MG63 (cell line): ENCODE measurements at regions not wholly inside any gene's neighbourhood (a gene's known extent, or its start where the extent isn't known, plus 50 kb on each side); places are given as distances from the start of the nearest gene placed in this dataset.

ENCODE experiments used
- DNase-seq: peaks from one replicate; pipeline ENCODE4 v3.0.0-alpha.2; 2020
- H3K27me3 ChIP-seq: fragments of 250-450 bp; sonication (Bioruptor Pico); 2 replicates; pipeline ENCODE4 v1.5.1; 2020; ENCODE audit warnings: mild to moderate bottlenecking, moderate library complexity
- H3K36me3 ChIP-seq: fragments of 250-450 bp; sonication (Bioruptor Pico); 2 replicates; pipeline ENCODE4 v1.5.1; 2020; ENCODE audit warnings: mild to moderate bottlenecking, moderate library complexity
- H3K4me3 ChIP-seq: fragments of 250-450 bp; sonication (Bioruptor Pico); 2 replicates; pipeline ENCODE4 v1.5.1; 2020; ENCODE audit warnings: mild to moderate bottlenecking, moderate library complexity
- H3K9me3 ChIP-seq: fragments of 250-450 bp; sonication (Bioruptor Pico); 2 replicates; pipeline ENCODE4 v1.5.1; 2020; ENCODE audit warnings: mild to moderate bottlenecking, moderate library complexity

GRCh38 chr1:115214098-115214497, 124.0 kb downstream of the NGF start:
- Histone ChIP-seq H3K36me3 (no peaks in the 10 kb centered on the region), H3K4me3 (no peak overlapping the region), H3K9me3 (no peaks in the 10 kb centered on the region), H3K27me3 (no peaks in the 10 kb centered on the region)
- no peak for DNase-seq

- DNase-seq = no peak
- Histone ChIP-seq H3K9me3 (no peaks in the 10 kb centered on the region), H3K4me3 (no peak overlapping the region), H3K36me3 (no peaks in the 10 kb centered on the region), H3K27me3 (no peaks in the 10 kb centered on the region)
These were observed 123.8 kb upstream of the TSPAN2 start for GRCh38 chr1:115213130-115213529.

GRCh38 chr1:115211071-115211745, 121.9 kb upstream of the TSPAN2 start:
- Histone ChIP-seq H3K9me3 (no peaks in the 10 kb centered on the region), H3K36me3 (no peaks in the 10 kb centered on the region), H3K27me3 (no peaks in the 10 kb centered on the region), H3K4me3 (no peak overlapping the region)
- no peak for DNase-seq

GRCh38 chr1:115210302-115210711, 121.0 kb upstream of the TSPAN2 start:
- Histone ChIP-seq H3K4me3 (no peak overlapping the region), H3K27me3 (no peaks in the 10 kb centered on the region), H3K9me3 (no peaks in the 10 kb centered on the region), H3K36me3 (no peaks in the 10 kb centered on the region)
- no peak for DNase-seq

- Histone ChIP-seq H3K27me3 (no peaks in the 10 kb centered on the region), H3K36me3 (no peaks in the 10 kb centered on the region), H3K4me3 (no peak overlapping the region), H3K9me3 (peaks cover 12% of the 10 kb centered on the region)
- no peak for DNase-seq
These were observed 115.2 kb upstream of the TSPAN2 start for GRCh38 chr1:115204513-115204912.

GRCh38 chr1:115203287-115203686, 114.0 kb upstream of the TSPAN2 start:
- H3K36me3 ChIP-seq = no peaks in the 10 kb centered on the region
- no peak for DNase-seq
- H3K27me3 ChIP-seq = no peaks in the 10 kb centered on the region
- H3K9me3 ChIP-seq = peaks cover 12% of the 10 kb centered on the region
- H3K4me3 ChIP-seq = no peak overlapping the region

GRCh38 chr1:115201598-115201997, 112.3 kb upstream of the TSPAN2 start:
- no peaks in the 10 kb centered on the region for H3K36me3 ChIP-seq
- no peak for DNase-seq
- H3K4me3 ChIP-seq = no peak overlapping the region
- H3K27me3 ChIP-seq = no peaks in the 10 kb centered on the region
- peaks cover 12% of the 10 kb centered on the region for H3K9me3 ChIP-seq

GRCh38 chr1:115199416-115200132, 110.3 kb upstream of the TSPAN2 start:
- Histone ChIP-seq H3K36me3 (no peaks in the 10 kb centered on the region), H3K4me3 (no peak overlapping the region), H3K9me3 (peaks cover 12% of the 10 kb centered on the region), H3K27me3 (no peaks in the 10 kb centered on the region)
- no peak for DNase-seq

- peak; percentile 55 for DNase-seq
These were observed 109.6 kb upstream of the TSPAN2 start for GRCh38 chr1:115198938-115199337.

GRCh38 chr1:115196296-115196695, 107.0 kb upstream of the TSPAN2 start:
- H3K4me3 ChIP-seq = no peak overlapping the region
- peaks cover 2% of the 10 kb centered on the region; the same call in 1 of the 2 replicates for H3K9me3 ChIP-seq
- DNase-seq = no peak
- H3K27me3 ChIP-seq = no peaks in the 10 kb centered on the region
- no peaks in the 10 kb centered on the region for H3K36me3 ChIP-seq

More at GRCh38 chr1:115198938-115199337, 109.6 kb upstream of the TSPAN2 start:
- Histone ChIP-seq H3K27me3 (no peaks in the 10 kb centered on the region), H3K9me3 (peaks cover 11% of the 10 kb centered on the region), H3K4me3 (no peak overlapping the region), H3K36me3 (no peaks in the 10 kb centered on the region)

GRCh38 chr1:115194506-115194905, 105.2 kb upstream of the TSPAN2 start:
- H3K9me3 ChIP-seq = no peaks in the 10 kb centered on the region
- H3K27me3 ChIP-seq = no peaks in the 10 kb centered on the region
- DNase-seq = no peak

GRCh38 chr1:115193046-115193828, 103.9 kb upstream of the TSPAN2 start:
- no peak overlapping the region for H3K4me3 ChIP-seq
- no peaks in the 10 kb centered on the region for H3K36me3 ChIP-seq
- DNase-seq = no peak
- H3K9me3 ChIP-seq = no peaks in the 10 kb centered on the region
- no peaks in the 10 kb centered on the region for H3K27me3 ChIP-seq

More at GRCh38 chr1:115194506-115194905, 105.2 kb upstream of the TSPAN2 start:
- H3K4me3 ChIP-seq = no peak overlapping the region
- no peaks in the 10 kb centered on the region for H3K36me3 ChIP-seq

GRCh38 chr1:115192200-115192767, 103.0 kb upstream of the TSPAN2 start:
- DNase-seq = no peak
- H3K4me3 ChIP-seq = no peak overlapping the region
- no peaks in the 10 kb centered on the region for H3K27me3 ChIP-seq
- H3K9me3 ChIP-seq = no peaks in the 10 kb centered on the region
- no peaks in the 10 kb centered on the region for H3K36me3 ChIP-seq

GRCh38 chr1:115191691-115192090, 102.4 kb upstream of the TSPAN2 start:
- no peak overlapping the region for H3K4me3 ChIP-seq
- H3K9me3 ChIP-seq = no peaks in the 10 kb centered on the region
- H3K36me3 ChIP-seq = no peaks in the 10 kb centered on the region
- H3K27me3 ChIP-seq = no peaks in the 10 kb centered on the region
- no peak for DNase-seq

- H3K27me3 ChIP-seq = no peaks in the 10 kb centered on the region
- H3K4me3 ChIP-seq = no peak overlapping the region
- DNase-seq = peak; percentile 32
- H3K9me3 ChIP-seq = no peaks in the 10 kb centered on the region
- no peaks in the 10 kb centered on the region for H3K36me3 ChIP-seq
These were observed 101.4 kb upstream of the TSPAN2 start for GRCh38 chr1:115190540-115191170.

- Histone ChIP-seq H3K36me3 (no peaks in the 10 kb centered on the region), H3K4me3 (no peak overlapping the region), H3K27me3 (no peaks in the 10 kb centered on the region), H3K9me3 (no peaks in the 10 kb centered on the region)
- DNase-seq = peak; percentile 83
These were observed 100.7 kb upstream of the TSPAN2 start for GRCh38 chr1:115189814-115190539.
